ENCODE measurements at regions not wholly inside any gene's neighbourhood (a gene's known extent, or its start where the extent isn't known, plus 50 kb on each side); places are given as distances from the start of the nearest gene placed in this dataset.
"Not testable (repeated sequence)": the region's sequence is repeated elsewhere in the genome, so short reads cannot be mapped to it uniquely, and the experiment has no call there.

GRCh38 chr2:238601433-238602222, 174.9 kb downstream of the ASB1 start:
- no peak for DNase-seq

GRCh38 chr2:238602223-238602960, 175.7 kb downstream of the ASB1 start:
- no peak for DNase-seq

- no peak for DNase-seq
Observed at GRCh38 chr2:238603596-238603995, 176.9 kb downstream of the ASB1 start.

- DNase-seq = no peak
Observed at GRCh38 chr2:238606311-238606710, 179.6 kb downstream of the ASB1 start.

- DNase-seq = no peak
Observed at GRCh38 chr2:238613610-238614009, 186.9 kb downstream of the ASB1 start.

- DNase-seq = no peak
Observed at GRCh38 chr2:238614376-238614775, 187.6 kb downstream of the ASB1 start.

GRCh38 chr2:238615187-238615586, 188.5 kb downstream of the ASB1 start:
- DNase-seq = no peak

- DNase-seq = no peak
Observed at GRCh38 chr2:238616681-238617080, 190.0 kb downstream of the ASB1 start.

GRCh38 chr2:238618494-238619283, 192.0 kb downstream of the ASB1 start:
- DNase-seq = not testable (repeated sequence)

- no peak for DNase-seq
Observed at GRCh38 chr2:238627899-238628298, 201.2 kb downstream of the ASB1 start.

- no peak for DNase-seq
Observed at GRCh38 chr2:238629064-238629463, 202.3 kb downstream of the ASB1 start.

GRCh38 chr2:238631491-238632180, 204.9 kb downstream of the ASB1 start:
- no peak for DNase-seq

GRCh38 chr2:238632181-238633060, 205.7 kb downstream of the ASB1 start:
- DNase-seq = no peak

- no peak for DNase-seq
Observed at GRCh38 chr2:238633426-238634328, 206.9 kb downstream of the ASB1 start.

- DNase-seq = no peak
Observed at GRCh38 chr2:238634701-238635357, 208.1 kb downstream of the ASB1 start.

GRCh38 chr2:238635647-238636051, 208.9 kb downstream of the ASB1 start:
- DNase-seq = no peak

- DNase-seq = no peak
Observed at GRCh38 chr2:238636269-238637073, 209.7 kb downstream of the ASB1 start.

GRCh38 chr2:238638100-238638981, 209.5 kb upstream of the TWIST2 start:
- no peak for DNase-seq

Measured in NCI-H1092 (cell line).